HCT116 (cell line): ENCODE measurements at regions not wholly inside any gene's neighbourhood (a gene's known extent, or its start where the extent isn't known, plus 50 kb on each side); places are given as distances from the start of the nearest gene placed in this dataset.

Source experiments
- ATAC-seq: fragments of 200-7000 bp; cut with Tn5 transposase; 2 replicates; pipeline ENCODE4 v1.9.1; 2020; ENCODE audit warnings: mild to moderate bottlenecking, moderate library complexity
- BruUV-seq: library from RNA; stranded (reverse); fragments of 400-500 nt; replicated peaks from 2 replicates; lab custom pipeline; 2021; lab: Mats Ljungman, UMichigan
- CTCF ChIA-PET: fragments of 300-600 bp; sonication (Branson Sonifier 250); formaldehyde crosslinking; loops from one replicate; lab custom pipeline; 2021; ENCODE audit warnings: antibody characterized with exemption; lab: Charles Lee
- POLR2A ChIA-PET: fragments of 300-600, 350-600 bp; sonication (Branson Sonifier 250); formaldehyde crosslinking; loops from one replicate; lab custom pipeline; 2021; ENCODE audit warnings: antibody characterized with exemption; lab: Charles Lee
- RAD21 ChIA-PET, 2 experiments: fragments of 300-600 bp; sonication (Branson Sonifier 250); formaldehyde crosslinking; loops; one replicate each; lab custom pipeline; 2023; ENCODE audit warnings: low total read pairs in 2 of 2; ENCODE audit not compliant: uncharacterized antibody in 2 of 2, unreplicated experiment in 2 of 2, low non-redundant PET in 1 of 2; lab: Charles Lee
- DNase-seq: peaks from one replicate; pipeline ENCODE4 v3.0.0-alpha.2; 2010; ENCODE audit warnings: low read depth, low spot score
- H2AFZ ChIP-seq: fragments of 200-600 bp; shearing (Covaris generic), sonication (generic); 2 replicates; pipeline ENCODE4 v1.6.1; 2017; ENCODE audit warnings: low read depth, mixed run types, mixed read lengths, antibody characterized with exemption, low read length; ENCODE audit not compliant: poor library complexity, severe bottlenecking
- H3K27ac ChIP-seq: 2 replicates; pipeline ENCODE4 v1.5.1; 2012; ENCODE audit warnings: low read depth, low read length
- H3K27me3 ChIP-seq: fragments of 200-600 bp; sonication (generic); 2 replicates; pipeline ENCODE4 v1.6.1; 2016; ENCODE audit warnings: mixed run types, low read length, mixed read lengths; ENCODE audit not compliant: insufficient read depth
- H3K36me3 ChIP-seq, 2 experiments: fragments of 200-500 bp in 1 of 2; fragments of 200-600 bp in 1 of 2; sonication (Bioruptor generic) in 1 of 2; sonication (generic) in 1 of 2; 2 replicates each; pipeline versions ENCODE4 v1.5.1 to v1.6.1; 2014 to 2016; ENCODE audit warnings: low read length in 2 of 2, inconsistent platforms in 1 of 2, mixed read lengths in 1 of 2, mixed run types in 1 of 2; ENCODE audit not compliant: insufficient read depth in 2 of 2, control insufficient read depth in 1 of 2
- H3K4me1 ChIP-seq, 2 experiments: fragments of 200-600 bp in 1 of 2; sonication (generic) in 1 of 2; 2 replicates each; pipeline versions ENCODE4 v1.5.1 to v1.6.1; 2012 to 2017; ENCODE audit warnings: low read length in 2 of 2, inconsistent platforms in 1 of 2, mild to moderate bottlenecking in 1 of 2, mixed read lengths in 1 of 2, mixed run types in 1 of 2, moderate library complexity in 1 of 2; ENCODE audit not compliant: insufficient read depth in 2 of 2, control insufficient read depth in 1 of 2
- H3K4me2 ChIP-seq: fragments of 200-600 bp; sonication (generic); 2 replicates; pipeline ENCODE4 v1.6.1; 2017; ENCODE audit warnings: mixed run types, low read length, mixed read lengths
- H3K4me3 ChIP-seq, 2 experiments: fragments of 200-600 bp in 1 of 2; sonication (generic) in 1 of 2; replicated peaks in 1 of 2; 2 replicates each; pipeline ENCODE4 v1.5.1; 2011 to 2016; ENCODE audit warnings: low read length in 2 of 2, control low read depth in 1 of 2, low read depth in 1 of 2, mild to moderate bottlenecking in 1 of 2, mixed read lengths in 1 of 2, mixed run types in 1 of 2
- H3K79me2 ChIP-seq: fragments of 200-600 bp; sonication (generic); 2 replicates; pipeline ENCODE4 v1.6.1; 2017; ENCODE audit warnings: mild to moderate bottlenecking, mixed run types, low read length, moderate library complexity, mixed read lengths; ENCODE audit not compliant: insufficient read depth
- H3K9ac ChIP-seq: fragments of 200-600 bp; sonication (generic); 2 replicates; pipeline ENCODE4 v1.6.1; 2016; ENCODE audit warnings: low read length, mixed read lengths
- H3K9me2 ChIP-seq: fragments of 200-600 bp; sonication (generic), shearing (Covaris generic); 2 replicates; pipeline ENCODE4 v1.6.1; 2017; ENCODE audit warnings: mixed run types, mild to moderate bottlenecking, moderate library complexity; ENCODE audit not compliant: insufficient read depth
- H3K9me3 ChIP-seq, 2 experiments: fragments of 200-500 bp in 1 of 2; fragments of 200-600 bp in 1 of 2; sonication (Bioruptor generic) in 1 of 2; sonication (generic) in 1 of 2; 2 replicates each; pipeline ENCODE4 v1.6.1; 2014 to 2017; ENCODE audit warnings: low read length in 2 of 2, mixed read lengths in 2 of 2, inconsistent platforms in 1 of 2, low read depth in 1 of 2, mild to moderate bottlenecking in 1 of 2, mixed run types in 1 of 2, moderate library complexity in 1 of 2; ENCODE audit not compliant: control insufficient read depth in 1 of 2, insufficient read depth in 1 of 2
- H4K20me1 ChIP-seq: fragments of 200-600 bp; sonication (generic), shearing (Covaris generic); 2 replicates; pipeline ENCODE4 v1.6.1; 2017; ENCODE audit warnings: mixed run types, mild to moderate bottlenecking, moderate library complexity; ENCODE audit not compliant: insufficient read depth
- ATF3 ChIP-seq: IDR thresholded peaks from 2 replicates; pipeline ENCODE4 v1.6.1; 2012
- CBX3 ChIP-seq: IDR thresholded peaks from 2 replicates; pipeline ENCODE4 v1.6.1; 2012; ENCODE audit warnings: low read depth
- CEBPB ChIP-seq: IDR thresholded peaks from 2 replicates; pipeline ENCODE4 v1.6.1; 2012; ENCODE audit warnings: low read depth
- CTCF ChIP-seq, 3 experiments: fragments of 200-600 bp in 1 of 3; sonication (generic) in 1 of 3; IDR thresholded peaks in 2 of 3; conservative IDR thresholded peaks in 1 of 3; 2 replicates each; pipeline ENCODE4 v1.5.1; 2012 to 2017; ENCODE audit warnings: low read depth in 2 of 3, low read length in 2 of 3, antibody characterized with exemption in 1 of 3, borderline replicate concordance in 1 of 3, control low read depth in 1 of 3, mild to moderate bottlenecking in 1 of 3, mixed read lengths in 1 of 3, mixed run types in 1 of 3, moderate library complexity in 1 of 3; ENCODE audit not compliant: insufficient read depth in 1 of 3
- EGR1 ChIP-seq: IDR thresholded peaks from 2 replicates; pipeline ENCODE4 v1.6.1; 2012; ENCODE audit warnings: low read depth
- EZH2 ChIP-seq: fragments of 200-600 bp; sonication (generic); IDR thresholded peaks from 2 replicates; pipeline ENCODE4 v1.6.1; 2017; ENCODE audit warnings: antibody characterized with exemption, mixed run types
- EZH2phosphoT487 ChIP-seq: fragments of 200-600 bp; IDR thresholded peaks from 2 replicates; pipeline ENCODE4 v1.6.1; 2018; ENCODE audit warnings: antibody characterized with exemption, borderline replicate concordance
- FOSL1 ChIP-seq: IDR thresholded peaks from 2 replicates; pipeline ENCODE4 v1.6.1; 2012; ENCODE audit warnings: low read depth
- JUND ChIP-seq: IDR thresholded peaks from 2 replicates; pipeline ENCODE4 v1.6.1; 2012
- MAX ChIP-seq: IDR thresholded peaks from 2 replicates; pipeline ENCODE4 v1.6.1; 2012
- POLR2AphosphoS5 ChIP-seq: IDR thresholded peaks from 2 replicates; pipeline ENCODE4 v1.6.1; 2011; ENCODE audit warnings: mild to moderate bottlenecking, low read depth, low read length, moderate library complexity
- RAD21 ChIP-seq: IDR thresholded peaks from 2 replicates; pipeline ENCODE4 v1.6.1; 2012; ENCODE audit warnings: low read depth, mild to moderate bottlenecking
- REST ChIP-seq: IDR thresholded peaks from 2 replicates; pipeline ENCODE4 v1.6.1; 2012; ENCODE audit warnings: low read depth
- SIN3A ChIP-seq: IDR thresholded peaks from 2 replicates; pipeline ENCODE4 v1.6.1; 2012; ENCODE audit warnings: low read depth
- SP1 ChIP-seq: IDR thresholded peaks from 2 replicates; pipeline ENCODE4 v1.6.1; 2012; ENCODE audit warnings: low read depth
- ZNF274 ChIP-seq: fragments of 200-500 bp; sonication (Bioruptor generic); IDR thresholded peaks from 2 replicates; pipeline ENCODE4 v1.6.1; 2014; ENCODE audit warnings: mild to moderate bottlenecking, low read depth, low read length, inconsistent platforms
- intact Hi-C: fragments of 100-400 bp; cut with micrococcal nuclease; formaldehyde crosslinking; loops from 2 replicates; pipeline ENCODE4 v1.10.0; 2022

- DNase-seq (no peak), ATAC-seq (no peak)
- Histone ChIP-seq H3K27ac (no peak overlapping the region), H3K9me2 (no peaks in the 10 kb centered on the region), H4K20me1 (no peaks in the 10 kb centered on the region), H3K9ac (no peak overlapping the region), H3K27me3 (no peaks in the 10 kb centered on the region), H3K79me2 (no peaks in the 10 kb centered on the region), H3K4me3 (no peak overlapping the region), H3K9me3 (no peaks in the 10 kb centered on the region), H3K4me2 (no peak overlapping the region), H2AFZ (no peak overlapping the region), H3K36me3 (no peaks in the 10 kb centered on the region), H3K4me1 (no peaks in the 10 kb centered on the region)
- BruUV-seq: no TSS peak
- intact Hi-C loops: no loop called here
- RAD21 ChIA-PET: no interaction called here
- TF ChIP-seq ATF3: no peak
- TF ChIP-seq SIN3A: no peak
- no peak for TF ChIP-seq EZH2
- no peak for TF ChIP-seq SP1
- no peak for TF ChIP-seq MAX
- no peak for TF ChIP-seq CBX3
- TF ChIP-seq ZNF274: no peak
- no peak for TF ChIP-seq CEBPB
- TF ChIP-seq RAD21: no peak
- no peak for TF ChIP-seq JUND
- no peak for TF ChIP-seq EZH2phosphoT487
- POLR2A ChIA-PET: no interaction called here
- CTCF ChIA-PET: no interaction called here
Observed at GRCh38 chr12:38392554-38393144, 76.1 kb downstream of the ALG10B start.

- Histone ChIP-seq H4K20me1 (no peaks in the 10 kb centered on the region), H3K4me2 (no peak overlapping the region), H3K9me2 (no peaks in the 10 kb centered on the region; the same call in 1 of the 2 replicates), H3K9me3 (no peaks in the 10 kb centered on the region), H3K27me3 (no peaks in the 10 kb centered on the region), H3K4me3 (no peak overlapping the region), H3K79me2 (no peaks in the 10 kb centered on the region), H3K27ac (no peak overlapping the region), H3K4me1 (no peaks in the 10 kb centered on the region), H3K9ac (no peak overlapping the region), H3K36me3 (no peaks in the 10 kb centered on the region), H2AFZ (no peak overlapping the region)
- no peak for DNase-seq
- ChIA-PET CTCF (no interaction called here), RAD21 (no interaction called here), POLR2A (no interaction called here)
- ATAC-seq: no peak
- intact Hi-C loops: no loop called here
- no TSS peak for BruUV-seq
- TF ChIP-seq EZH2: no peak
- no peak for TF ChIP-seq CEBPB
- no peak for TF ChIP-seq RAD21
- no peak for TF ChIP-seq SP1
- TF ChIP-seq CTCF (IDR thresholded peaks at IDR 0.05 in 2 of 3, conservative IDR thresholded peaks at IDR 0.05 in 1 of 3; ENCODE audit: borderline replicate concordance in 1 of 3, insufficient read depth in 1 of 3, low read depth in 2 of 3, low read length in 2 of 3): no peak
- TF ChIP-seq FOSL1: no peak
- no peak for TF ChIP-seq REST
- TF ChIP-seq POLR2AphosphoS5: no peak
- TF ChIP-seq EGR1: no peak
Observed at GRCh38 chr12:38399711-38400206, 83.2 kb downstream of the ALG10B start.
